Kidney (tissue), 13 donors: ENCODE measurements at regions not wholly inside any gene's neighbourhood (a gene's known extent, or its start where the extent isn't known, plus 50 kb on each side); places are given as distances from the start of the nearest gene placed in this dataset.
"Not testable (repeated sequence)": the region's sequence is repeated elsewhere in the genome, so short reads cannot be mapped to it uniquely, and the experiment has no call there.

Source experiments
- DNase-seq, 5 donors: peaks; one replicate each; pipeline ENCODE4 v3.0.0-alpha.2; 2013 to 2020
- FAIRE-seq: peaks from 2 replicates; lab custom pipeline; 2012; peaks lifted over from hg19 to GRCh38; lab: Jason Lieb, UNC
- H3K27ac ChIP-seq, 2 donors: one replicate each; pipeline ENCODE4 v1.7.0; 2013; ENCODE audit warnings: low read depth in 2 of 2, low read length in 2 of 2, inconsistent platforms in 1 of 2
- H3K27me3 ChIP-seq: one replicate; pipeline ENCODE4 v1.7.1; 2013; ENCODE audit warnings: low read length, inconsistent platforms; ENCODE audit not compliant: control insufficient read depth, insufficient read depth
- H3K36me3 ChIP-seq, 3 donors: one replicate each; pipeline versions ENCODE4 v1.7.0 to v1.7.1; 2013; ENCODE audit warnings: low read length in 3 of 3, control low read depth in 1 of 3, inconsistent platforms in 1 of 3; ENCODE audit not compliant: insufficient read depth in 3 of 3, control insufficient read depth in 2 of 3
- H3K4me1 ChIP-seq, 3 donors: one replicate each; pipeline versions ENCODE4 v1.7.0 to v1.7.1; 2013; ENCODE audit warnings: low read length in 3 of 3, inconsistent platforms in 1 of 3, low read depth in 1 of 3; ENCODE audit not compliant: control insufficient read depth in 2 of 3, insufficient read depth in 2 of 3
- H3K4me3 ChIP-seq, 3 donors: one replicate each; pipeline versions ENCODE4 v1.7.0 to v1.8.1; 2013; ENCODE audit warnings: low read length in 3 of 3, control low read depth in 1 of 3, inconsistent platforms in 1 of 3
- H3K9ac ChIP-seq, 3 donors: one replicate each; pipeline versions ENCODE4 v1.7.0 to v1.7.1; 2013; ENCODE audit warnings: low read length in 3 of 3, control low read depth in 1 of 3, inconsistent platforms in 1 of 3
- H3K9me3 ChIP-seq, 3 donors: one replicate each; pipeline versions ENCODE4 v1.7.0 to v1.7.1; 2013; ENCODE audit warnings: low read length in 3 of 3, control low read depth in 1 of 3, inconsistent platforms in 1 of 3; ENCODE audit not compliant: control insufficient read depth in 2 of 3, insufficient read depth in 1 of 3
- CTCF ChIP-seq: IDR thresholded peaks from 3 replicates; pipeline ENCODE4 v1.5.1; 2012; ENCODE audit warnings: mild to moderate bottlenecking, moderate library complexity, borderline replicate concordance; ENCODE audit not compliant: insufficient read depth; ENCODE audit errors: extremely low read depth
- intact Hi-C: fragments of 100-400 bp; cut with DNase I; formaldehyde crosslinking; loops from one replicate; pipeline ENCODE4 v1.11.1; 2022
- donor health status: control.
- donor health status: control.
- donor health status: control.
- donor health status: control.
- donor health status: control.
- donor health status: DM: yes; HTN: yes; CAD: no.
- donor health status: Normal renal cell carcinoma (clear cell type).

DNA sequence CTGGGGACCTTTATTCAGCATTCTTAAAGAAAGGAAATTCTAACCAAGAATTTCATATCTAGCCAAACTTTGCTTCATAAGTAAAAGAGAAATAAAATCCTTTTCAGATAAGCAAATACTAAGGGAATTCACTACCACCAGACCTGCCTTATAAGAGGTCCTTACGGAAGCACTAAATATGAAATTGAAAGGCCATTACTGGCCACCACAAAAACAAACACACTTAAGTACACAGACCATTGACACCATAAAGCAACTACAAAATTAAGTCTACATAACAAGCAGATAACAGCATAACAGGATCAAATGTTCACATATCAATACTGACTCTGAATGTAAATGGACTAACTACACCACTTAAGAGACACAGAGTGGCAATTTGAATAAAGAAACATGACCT is 361.4 kb upstream of the POU5F2 start:
- TF ChIP-seq CTCF, result no peak
- Histone ChIP-seq H3K9me3 (peaks cover 0 to 5% (median 0%) of the 10 kb centered on the region in 3 donors), H3K9ac (no peak overlapping the region), H3K4me1 (no peaks in the 10 kb centered on the region), H3K4me3 (no peak overlapping the region), H3K27me3 (no peaks in the 10 kb centered on the region), H3K36me3 (no peaks in the 10 kb centered on the region), H3K27ac (no peak overlapping the region)
- no peak for DNase-seq
- intact Hi-C loops, result no loop called here
- no peak for FAIRE-seq

DNA sequence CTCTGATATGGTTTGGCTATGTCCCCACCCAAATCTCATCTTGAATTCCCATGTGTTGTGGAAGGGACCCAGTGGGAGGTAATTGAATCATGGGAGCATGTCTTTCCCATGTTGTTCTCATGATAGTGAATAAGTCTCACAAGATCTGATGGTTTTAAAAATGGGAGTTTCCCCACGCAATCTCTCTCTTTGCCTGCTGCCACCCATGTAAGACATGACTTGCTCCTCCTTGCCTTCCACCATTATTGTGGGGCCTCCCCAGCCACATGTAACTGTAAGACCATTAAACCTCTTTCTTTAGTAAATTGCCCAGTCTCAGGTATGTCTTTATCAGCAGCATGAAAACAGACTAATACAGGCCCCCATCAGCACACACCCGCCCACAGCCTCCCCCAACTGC is 356.0 kb upstream of the POU5F2 start:
- H3K9ac ChIP-seq, DNase-seq, H3K36me3 ChIP-seq, H3K27me3 ChIP-seq, intact Hi-C loops, H3K4me1 ChIP-seq, H3K9me3 ChIP-seq, FAIRE-seq, H3K27ac ChIP-seq, H3K4me3 ChIP-seq: not testable (repeated sequence)

DNA sequence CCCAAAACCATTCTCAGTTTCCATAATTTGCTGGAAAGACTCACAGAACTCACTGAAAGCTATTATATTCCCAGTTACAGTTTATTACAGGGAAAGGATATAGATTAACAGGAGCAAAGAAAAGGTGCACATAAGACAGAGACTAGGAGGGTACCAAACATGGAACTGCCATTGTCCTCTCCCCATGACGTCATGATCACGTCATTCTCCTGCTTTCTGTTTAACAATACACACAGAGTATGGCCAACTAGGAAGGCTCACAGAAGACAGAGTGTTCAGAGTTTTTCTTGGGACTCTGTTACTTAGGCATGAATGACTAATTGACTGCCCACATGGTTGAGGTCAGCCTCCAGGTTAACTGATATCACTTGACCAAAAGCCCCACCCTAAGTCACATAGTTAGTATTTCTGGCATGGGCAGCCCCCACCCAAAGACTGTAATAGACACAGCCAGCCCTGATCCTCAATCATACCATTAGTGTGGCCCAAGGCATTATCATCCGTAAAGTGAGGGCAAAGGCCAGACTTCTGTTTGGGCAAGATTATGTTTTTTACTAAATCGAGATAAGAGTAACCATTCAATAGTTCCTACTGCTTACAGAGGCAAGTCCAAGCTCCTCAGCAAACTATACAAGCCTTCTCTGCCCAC is 353.5 kb upstream of the POU5F2 start:
- no peak overlapping the region for H3K9ac ChIP-seq
- intact Hi-C loops, result no loop called here
- FAIRE-seq (no peak), DNase-seq (no peak)
- no peaks in the 10 kb centered on the region for H3K27me3 ChIP-seq
- no peak for TF ChIP-seq CTCF
- no peak overlapping the region for H3K27ac ChIP-seq
- no peaks in the 10 kb centered on the region for H3K9me3 ChIP-seq
- no peak overlapping the region for H3K4me3 ChIP-seq
- H3K4me1 ChIP-seq, result no peaks in the 10 kb centered on the region
- no peaks in the 10 kb centered on the region for H3K36me3 ChIP-seq

DNA sequence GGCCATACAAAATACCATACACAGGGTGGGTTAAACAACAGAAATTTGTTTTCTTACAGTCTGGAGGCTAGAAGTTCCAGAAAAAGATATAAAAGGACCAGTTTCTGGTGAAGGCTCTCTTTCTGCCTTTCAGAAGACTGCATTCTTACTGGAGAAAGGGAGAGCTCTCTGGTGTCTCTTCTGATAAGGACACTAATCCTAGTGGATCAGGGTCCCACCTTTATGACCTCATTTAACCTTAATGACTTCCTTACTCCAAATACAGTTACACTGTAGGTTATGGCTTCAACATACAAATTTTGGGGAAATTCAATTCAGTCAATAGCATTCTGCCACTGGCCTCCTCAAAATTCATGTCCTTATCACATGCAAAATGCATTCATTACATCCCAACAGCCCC is 351.9 kb upstream of the POU5F2 start:
- Histone ChIP-seq H3K4me3 (no peak overlapping the region), H3K27me3 (no peaks in the 10 kb centered on the region), H3K9ac (no peak overlapping the region), H3K9me3 (no peaks in the 10 kb centered on the region), H3K27ac (no peak overlapping the region), H3K36me3 (no peaks in the 10 kb centered on the region), H3K4me1 (no peaks in the 10 kb centered on the region)
- no peak for FAIRE-seq
- TF ChIP-seq CTCF, result no peak
- no peak for DNase-seq
- intact Hi-C loops, result no loop called here

- H3K27ac ChIP-seq, H3K4me1 ChIP-seq, H3K4me3 ChIP-seq, H3K36me3 ChIP-seq, DNase-seq, H3K27me3 ChIP-seq, H3K9me3 ChIP-seq, FAIRE-seq, intact Hi-C loops, H3K9ac ChIP-seq: not testable (repeated sequence)
Measured at GRCh38 chr5:94086635-94087034, 345.2 kb upstream of the POU5F2 start.
